GM21390 (cell line): ENCODE measurements at regions not wholly inside any gene's neighbourhood (a gene's known extent, or its start where the extent isn't known, plus 50 kb on each side); places are given as distances from the start of the nearest gene placed in this dataset.
"Not testable (repeated sequence)": the region's sequence is repeated elsewhere in the genome, so short reads cannot be mapped to it uniquely, and the experiment has no call there.

Experiments used
- ATAC-seq: cut with Tn5 transposase; IDR thresholded peaks from one replicate; pipeline ENCODE4 v1.9.1; 2021; ENCODE audit not compliant: unreplicated experiment

GRCh38 chr2:192560326-192560725 is 365.6 kb upstream of the TMEFF2 start:
- ATAC-seq = no peak

- ATAC-seq = no peak
Observed at GRCh38 chr2:192559587-192559986, 364.9 kb upstream of the TMEFF2 start.

- ATAC-seq = no peak
Observed at GRCh38 chr2:192558637-192559036, 363.9 kb upstream of the TMEFF2 start.

- no peak for ATAC-seq
Observed at GRCh38 chr2:192555740-192556139, 361.0 kb upstream of the TMEFF2 start.

- no peak for ATAC-seq
Observed at GRCh38 chr2:192551760-192552159, 357.0 kb upstream of the TMEFF2 start.

GRCh38 chr2:192546565-192546964 is 351.8 kb upstream of the TMEFF2 start:
- ATAC-seq = no peak

GRCh38 chr2:192544371-192544955 is 349.7 kb upstream of the TMEFF2 start:
- ATAC-seq = no peak

- not testable (repeated sequence) for ATAC-seq
Observed at GRCh38 chr2:192542148-192543066, 347.7 kb upstream of the TMEFF2 start.

- no peak for ATAC-seq
Observed at GRCh38 chr2:192539306-192539705, 344.6 kb upstream of the TMEFF2 start.

- no peak for ATAC-seq
Observed at GRCh38 chr2:192536922-192537624, 342.3 kb upstream of the TMEFF2 start.

- no peak for ATAC-seq
Observed at GRCh38 chr2:192535956-192536921, 341.5 kb upstream of the TMEFF2 start.

- no peak for ATAC-seq
Observed at GRCh38 chr2:192534072-192534471, 339.3 kb upstream of the TMEFF2 start.

GRCh38 chr2:192524642-192525251 is 330.0 kb upstream of the TMEFF2 start:
- not testable (repeated sequence) for ATAC-seq

GRCh38 chr2:192524214-192524613 is 329.5 kb upstream of the TMEFF2 start:
- ATAC-seq = not testable (repeated sequence)

GRCh38 chr2:192515937-192516336 is 321.2 kb upstream of the TMEFF2 start:
- ATAC-seq = no peak

- ATAC-seq = no peak
Observed at GRCh38 chr2:192513575-192513974, 318.8 kb upstream of the TMEFF2 start.

GRCh38 chr2:192507836-192508450 is 313.2 kb upstream of the TMEFF2 start:
- not testable (repeated sequence) for ATAC-seq

- peak; percentile 69 for ATAC-seq
Observed at GRCh38 chr2:192500550-192501200, 305.9 kb upstream of the TMEFF2 start.

GRCh38 chr2:192499476-192499875 is 304.7 kb upstream of the TMEFF2 start:
- ATAC-seq = no peak
